GM12891 (cell line): ENCODE measurements at regions not wholly inside any gene's neighbourhood (a gene's known extent, or its start where the extent isn't known, plus 50 kb on each side); places are given as distances from the start of the nearest gene placed in this dataset.
"Not testable (repeated sequence)": the region's sequence is repeated elsewhere in the genome, so short reads cannot be mapped to it uniquely, and the experiment has no call there.

Experiments
- DNase-seq: peaks from one replicate; pipeline ENCODE4 v3.0.0; 2011; ENCODE audit warnings: low spot score; ENCODE audit not compliant: insufficient read length
- FAIRE-seq: peaks from 2 replicates; lab custom pipeline; 2011; peaks lifted over from hg19 to GRCh38; lab: Jason Lieb, UNC
- PAX5 ChIP-seq: IDR thresholded peaks from 2 replicates; pipeline ENCODE4 v1.6.1; 2011; ENCODE audit warnings: low read length, moderate library complexity, mild to moderate bottlenecking; ENCODE audit not compliant: insufficient read depth, severe bottlenecking
- POLR2A ChIP-seq: IDR thresholded peaks from 2 replicates; pipeline ENCODE4 v1.6.1; 2011; ENCODE audit warnings: low read depth, low read length, control low read depth
- POLR2AphosphoS5 ChIP-seq: IDR thresholded peaks from 2 replicates; pipeline ENCODE4 v1.6.1; 2011; ENCODE audit warnings: low read depth, low read length, control low read depth
- POU2F2 ChIP-seq: IDR thresholded peaks from 2 replicates; pipeline ENCODE4 v1.6.1; 2011; ENCODE audit warnings: low read depth, mild to moderate bottlenecking, control low read depth, low read length, moderate library complexity
- SPI1 ChIP-seq: IDR thresholded peaks from 2 replicates; pipeline ENCODE4 v1.6.1; 2011; ENCODE audit warnings: low read depth, low read length, control low read depth
- TAF1 ChIP-seq: IDR thresholded peaks from 2 replicates; pipeline ENCODE4 v1.6.1; 2011; ENCODE audit warnings: low read depth, low read length, control low read depth

GRCh38 chr13:87810920-87811344 is 139.8 kb downstream of the SLITRK5 start:
- no peak for FAIRE-seq

GRCh38 chr13:87814403-87814802 is 143.2 kb downstream of the SLITRK5 start:
- DNase-seq, result no peak
- no peak for TF ChIP-seq POLR2AphosphoS5
- TF ChIP-seq POLR2A, result no peak
- TF ChIP-seq POU2F2, result no peak
- TF ChIP-seq SPI1, result no peak
- no peak for TF ChIP-seq PAX5
- no peak for TF ChIP-seq TAF1
- no peak for FAIRE-seq

More at GRCh38 chr13:87810920-87811344, 139.8 kb downstream of the SLITRK5 start:
- TF ChIP-seq POU2F2, result no peak
- no peak for TF ChIP-seq SPI1
- no peak for TF ChIP-seq POLR2A
- no peak for TF ChIP-seq POLR2AphosphoS5
- TF ChIP-seq PAX5, result no peak
- TF ChIP-seq TAF1, result no peak
- no peak for DNase-seq

- TF ChIP-seq POU2F2 (no peak), POLR2A (no peak), SPI1 (no peak), POLR2AphosphoS5 (no peak), PAX5 (no peak), TAF1 (no peak)
- DNase-seq, result no peak
- FAIRE-seq, result no peak
Measured at GRCh38 chr13:87820241-87820640, 149.1 kb downstream of the SLITRK5 start.

GRCh38 chr13:87821512-87821911 is 150.3 kb downstream of the SLITRK5 start:
- TF ChIP-seq POLR2AphosphoS5 (no peak), POU2F2 (no peak), TAF1 (no peak), PAX5 (no peak), SPI1 (no peak), POLR2A (no peak)
- FAIRE-seq, result no peak
- DNase-seq, result no peak

- DNase-seq, FAIRE-seq: not testable (repeated sequence)
Measured at GRCh38 chr13:87826301-87826700, 155.1 kb downstream of the SLITRK5 start.

- no peak for DNase-seq
- no peak for TF ChIP-seq SPI1
- TF ChIP-seq POLR2AphosphoS5, result no peak
- no peak for FAIRE-seq
Measured at GRCh38 chr13:87827479-87827878, 156.3 kb downstream of the SLITRK5 start.

- FAIRE-seq (no peak), DNase-seq (no peak)
- no peak for TF ChIP-seq SPI1
Measured at GRCh38 chr13:87837522-87837921, 166.4 kb downstream of the SLITRK5 start.

- FAIRE-seq (no peak), DNase-seq (no peak)
- no peak for TF ChIP-seq POLR2AphosphoS5
- no peak for TF ChIP-seq SPI1
- TF ChIP-seq POLR2A, result no peak
- TF ChIP-seq POU2F2, result no peak
- no peak for TF ChIP-seq TAF1
- no peak for TF ChIP-seq PAX5
Measured at GRCh38 chr13:87837946-87838345, 166.8 kb downstream of the SLITRK5 start.

GRCh38 chr13:87851410-87851809 is 180.2 kb downstream of the SLITRK5 start:
- FAIRE-seq (no peak), DNase-seq (no peak)
- TF ChIP-seq SPI1 (no peak), POLR2AphosphoS5 (no peak), POU2F2 (no peak), POLR2A (no peak), TAF1 (no peak), PAX5 (no peak)

GRCh38 chr13:87855553-87855952 is 184.4 kb downstream of the SLITRK5 start:
- TF ChIP-seq PAX5 (no peak), TAF1 (no peak), SPI1 (no peak), POLR2AphosphoS5 (no peak), POU2F2 (no peak), POLR2A (no peak)
- DNase-seq, result no peak
- FAIRE-seq, result no peak

GRCh38 chr13:87859261-87859660 is 188.1 kb downstream of the SLITRK5 start:
- DNase-seq (no peak), FAIRE-seq (no peak)
- no peak for TF ChIP-seq SPI1

- no peak for DNase-seq
- no peak for TF ChIP-seq POLR2AphosphoS5
- TF ChIP-seq TAF1, result no peak
- no peak for TF ChIP-seq PAX5
- no peak for TF ChIP-seq POU2F2
- no peak for FAIRE-seq
Measured at GRCh38 chr13:87867426-87867825, 196.3 kb downstream of the SLITRK5 start.
